MM.1S (cell line): ENCODE measurements at regions not wholly inside any gene's neighbourhood (a gene's known extent, or its start where the extent isn't known, plus 50 kb on each side); places are given as distances from the start of the nearest gene placed in this dataset.

Experiments used
- EZH2 ChIP-seq: fragments of 300-600 bp; sonication (generic); optimal IDR thresholded peaks from 2 replicates; pipeline ENCODE3; 2017; ENCODE audit warnings: low read depth, mild to moderate bottlenecking, antibody characterized with exemption, low read length, mixed read lengths
- TF ChIP-seq, protein P1 (sequence below): fragments of 300-600 bp; sonication (generic); IDR thresholded peaks from 2 replicates; pipeline ENCODE4 v1.5.1; 2016; ENCODE audit warnings: antibody characterized with exemption, low read length, mixed read lengths

DNA sequence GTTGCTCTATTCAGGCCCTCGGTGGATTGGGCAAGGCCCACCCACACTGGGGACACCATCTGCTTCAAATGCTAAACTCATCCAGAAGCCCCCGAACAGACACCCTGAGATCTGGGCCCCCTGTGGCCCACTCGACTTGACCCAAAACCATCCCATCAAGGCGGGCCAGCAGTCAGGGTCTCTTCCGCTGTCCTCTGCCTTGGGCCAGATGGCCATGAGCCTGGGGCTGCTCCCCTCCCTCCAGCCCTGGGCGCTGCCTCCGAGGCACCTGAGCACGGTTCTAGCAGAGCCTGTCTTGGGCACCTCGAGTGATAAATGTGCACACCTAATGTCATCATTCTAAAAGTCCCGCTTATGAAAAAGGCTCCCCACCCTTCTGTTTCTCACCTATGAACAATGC lies 449.4 kb downstream of the TCERG1L start:
- TF ChIP-seq, protein P1, sequence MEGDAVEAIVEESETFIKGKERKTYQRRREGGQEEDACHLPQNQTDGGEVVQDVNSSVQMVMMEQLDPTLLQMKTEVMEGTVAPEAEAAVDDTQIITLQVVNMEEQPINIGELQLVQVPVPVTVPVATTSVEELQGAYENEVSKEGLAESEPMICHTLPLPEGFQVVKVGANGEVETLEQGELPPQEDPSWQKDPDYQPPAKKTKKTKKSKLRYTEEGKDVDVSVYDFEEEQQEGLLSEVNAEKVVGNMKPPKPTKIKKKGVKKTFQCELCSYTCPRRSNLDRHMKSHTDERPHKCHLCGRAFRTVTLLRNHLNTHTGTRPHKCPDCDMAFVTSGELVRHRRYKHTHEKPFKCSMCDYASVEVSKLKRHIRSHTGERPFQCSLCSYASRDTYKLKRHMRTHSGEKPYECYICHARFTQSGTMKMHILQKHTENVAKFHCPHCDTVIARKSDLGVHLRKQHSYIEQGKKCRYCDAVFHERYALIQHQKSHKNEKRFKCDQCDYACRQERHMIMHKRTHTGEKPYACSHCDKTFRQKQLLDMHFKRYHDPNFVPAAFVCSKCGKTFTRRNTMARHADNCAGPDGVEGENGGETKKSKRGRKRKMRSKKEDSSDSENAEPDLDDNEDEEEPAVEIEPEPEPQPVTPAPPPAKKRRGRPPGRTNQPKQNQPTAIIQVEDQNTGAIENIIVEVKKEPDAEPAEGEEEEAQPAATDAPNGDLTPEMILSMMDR: no peak
- TF ChIP-seq EZH2: no peak
